ENCODE measurements at regions not wholly inside any gene's neighbourhood (a gene's known extent, or its start where the extent isn't known, plus 50 kb on each side); places are given as distances from the start of the nearest gene placed in this dataset.

GRCh38 chr19:30857966-30858490, 485.8 kb downstream of the ZNF536 start:
- Histone ChIP-seq H3K36me3 (ENCODE audit: insufficient read depth, low read length) (no peaks in the 10 kb centered on the region), H3K9ac (ENCODE audit: low read depth, low read length) (no peak overlapping the region), H3K4me1 (ENCODE audit: insufficient read depth, low read length) (no peaks in the 10 kb centered on the region), H3K9me3 (ENCODE audit: control insufficient read depth, insufficient read depth, low read length) (no peaks in the 10 kb centered on the region)

- no peaks in the 10 kb centered on the region for H3K36me3 ChIP-seq (ENCODE audit: insufficient read depth, low read length)
- no peak overlapping the region for H3K9ac ChIP-seq (ENCODE audit: low read depth, low read length)
- H3K9me3 ChIP-seq (ENCODE audit: control insufficient read depth, insufficient read depth, low read length), result no peaks in the 10 kb centered on the region
- H3K4me1 ChIP-seq (ENCODE audit: insufficient read depth, low read length), result no peaks in the 10 kb centered on the region
These were observed 485.2 kb downstream of the ZNF536 start for GRCh38 chr19:30857388-30857787.

DNA sequence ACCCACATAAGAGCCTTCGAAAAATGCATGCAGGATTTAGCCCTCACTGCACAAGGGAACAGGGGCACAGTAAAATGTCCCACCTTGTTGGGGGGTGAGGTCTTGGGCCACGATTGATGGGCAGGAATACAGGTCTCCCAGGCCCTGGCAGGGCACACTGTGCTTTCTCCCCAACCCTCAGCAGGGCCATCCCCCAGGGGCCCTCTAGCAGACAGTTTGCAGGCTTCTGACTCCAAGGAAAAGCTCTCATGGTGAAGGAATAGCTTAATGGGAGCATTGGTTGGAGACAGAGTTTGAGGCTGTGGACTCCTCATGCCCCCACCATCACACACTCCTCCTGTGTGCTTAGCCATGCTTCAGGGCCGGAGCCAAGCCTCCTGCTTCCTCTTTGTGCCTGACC, 484.6 kb downstream of the ZNF536 start:
- no peaks in the 10 kb centered on the region for H3K9me3 ChIP-seq (ENCODE audit: control insufficient read depth, insufficient read depth, low read length)

DNA sequence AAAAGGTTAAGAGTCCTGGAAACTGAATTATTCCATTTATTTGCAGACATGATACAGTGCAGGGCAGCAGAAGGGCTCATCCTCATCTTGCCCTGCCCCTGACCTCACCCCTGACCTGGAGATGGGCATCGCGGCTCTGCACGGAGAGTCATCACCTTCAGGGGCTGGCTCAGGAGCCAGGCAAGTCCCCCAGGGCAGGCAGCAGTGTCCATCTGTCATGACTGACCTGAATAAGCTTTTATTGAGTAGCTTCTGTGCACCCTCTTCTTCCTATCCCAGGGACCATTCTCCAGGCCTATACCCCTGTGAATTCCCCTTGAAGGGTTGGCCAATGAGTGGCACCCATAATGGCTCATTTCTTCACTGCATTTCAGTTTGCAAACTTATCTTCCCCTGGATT, 484.2 kb downstream of the ZNF536 start:
- Histone ChIP-seq H3K36me3 (ENCODE audit: insufficient read depth, low read length) (no peaks in the 10 kb centered on the region), H3K9ac (ENCODE audit: low read depth, low read length) (no peak overlapping the region), H3K9me3 (ENCODE audit: control insufficient read depth, insufficient read depth, low read length) (no peaks in the 10 kb centered on the region)

More for the DNA sequence above, 484.6 kb downstream of the ZNF536 start:
- Histone ChIP-seq H3K4me1 (ENCODE audit: insufficient read depth, low read length) (no peaks in the 10 kb centered on the region), H3K36me3 (ENCODE audit: insufficient read depth, low read length) (no peaks in the 10 kb centered on the region), H3K9ac (ENCODE audit: low read depth, low read length) (no peak overlapping the region)

DNA sequence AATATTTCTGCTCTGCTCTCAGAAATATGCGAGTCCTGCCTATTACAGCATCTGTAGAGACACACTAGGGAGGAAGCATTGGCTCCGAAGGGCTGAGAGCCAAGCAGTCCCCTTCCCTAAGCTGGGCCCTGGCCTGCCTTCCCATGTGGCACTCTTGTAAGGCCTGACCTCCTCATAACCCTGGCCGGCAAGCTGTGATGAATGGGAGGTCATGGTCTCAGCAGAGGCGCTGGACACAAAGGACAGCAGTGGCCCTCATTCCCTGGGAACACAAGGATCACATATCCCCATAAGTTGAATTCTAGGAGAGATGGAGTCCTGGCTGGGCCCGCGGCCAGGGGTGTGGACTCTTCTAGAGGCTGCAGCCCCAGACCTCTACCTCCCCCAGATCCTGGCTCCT, 483.3 kb downstream of the ZNF536 start:
- H3K4me1 ChIP-seq (ENCODE audit: insufficient read depth, low read length), result no peaks in the 10 kb centered on the region
- no peak overlapping the region for H3K9ac ChIP-seq (ENCODE audit: low read depth, low read length)
- no peaks in the 10 kb centered on the region for H3K36me3 ChIP-seq (ENCODE audit: insufficient read depth, low read length)
- H3K9me3 ChIP-seq (ENCODE audit: control insufficient read depth, insufficient read depth, low read length), result no peaks in the 10 kb centered on the region

More for the DNA sequence above, 484.2 kb downstream of the ZNF536 start:
- no peaks in the 10 kb centered on the region for H3K4me1 ChIP-seq (ENCODE audit: insufficient read depth, low read length)

DNA sequence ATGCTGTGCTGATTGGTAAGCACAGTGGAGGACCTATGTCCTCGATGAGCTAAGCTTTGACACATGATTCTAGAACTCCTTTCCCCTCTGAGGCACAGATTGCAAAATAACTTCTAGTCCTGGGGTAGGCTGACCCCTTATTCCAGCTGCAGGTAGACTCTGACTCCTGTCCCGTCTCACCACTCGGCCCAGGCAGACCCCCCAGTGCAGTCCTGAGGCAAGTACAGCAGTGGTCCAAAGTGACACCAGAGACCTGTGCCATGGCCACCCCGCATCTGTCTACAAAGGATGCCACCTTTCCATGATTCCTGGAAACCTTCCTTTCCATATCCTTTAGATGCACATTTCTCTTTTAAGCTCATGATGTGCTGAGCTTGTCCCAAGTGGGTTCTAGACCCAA, 482.5 kb downstream of the ZNF536 start:
- Histone ChIP-seq H3K36me3 (ENCODE audit: insufficient read depth, low read length) (no peaks in the 10 kb centered on the region), H3K9ac (ENCODE audit: low read depth, low read length) (no peak overlapping the region), H3K9me3 (ENCODE audit: control insufficient read depth, insufficient read depth, low read length) (no peaks in the 10 kb centered on the region), H3K4me1 (ENCODE audit: insufficient read depth, low read length) (no peaks in the 10 kb centered on the region)

DNA sequence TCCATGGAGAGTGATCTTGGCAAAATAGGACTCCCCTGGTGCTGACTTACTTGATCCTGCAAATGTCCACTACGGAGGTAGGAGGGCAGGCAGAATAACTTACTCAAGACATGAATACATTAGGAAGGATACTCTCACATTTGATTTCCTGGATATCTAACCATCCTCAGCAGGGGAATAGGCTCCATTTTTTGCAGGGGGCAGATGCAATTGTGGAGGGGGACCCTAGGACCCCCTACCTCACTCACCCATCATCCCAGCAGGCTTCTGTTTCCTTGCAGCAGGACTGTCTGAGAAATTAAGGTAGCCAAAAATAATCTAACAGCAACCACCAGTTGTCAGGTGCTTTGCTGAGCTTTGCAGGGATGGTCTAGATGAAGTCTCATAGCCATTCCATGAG, 482.0 kb downstream of the ZNF536 start:
- Histone ChIP-seq H3K36me3 (ENCODE audit: insufficient read depth, low read length) (no peaks in the 10 kb centered on the region), H3K4me1 (ENCODE audit: insufficient read depth, low read length) (no peaks in the 10 kb centered on the region), H3K9ac (ENCODE audit: low read depth, low read length) (no peak overlapping the region), H3K9me3 (ENCODE audit: control insufficient read depth, insufficient read depth, low read length) (no peaks in the 10 kb centered on the region)

DNA sequence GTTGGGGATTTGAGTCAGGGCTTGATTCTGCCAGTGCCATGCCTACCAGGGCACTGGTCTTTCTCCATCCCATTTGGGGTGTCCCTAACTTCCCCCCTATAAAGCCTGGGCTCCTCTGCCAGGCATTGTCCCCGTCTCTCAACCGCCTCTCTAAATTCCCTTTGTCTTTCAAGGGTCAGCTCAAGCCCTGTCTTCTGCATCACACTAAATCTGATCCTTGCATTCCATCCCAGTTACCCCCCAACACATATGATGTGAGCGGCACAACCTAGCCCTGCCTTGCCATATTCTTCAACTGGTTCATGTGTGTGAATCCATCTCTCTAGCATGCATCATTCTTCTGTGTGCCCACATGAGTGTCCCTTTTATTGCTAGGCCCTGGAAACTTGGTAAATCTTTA, 480.9 kb downstream of the ZNF536 start:
- Histone ChIP-seq H3K9me3 (ENCODE audit: control insufficient read depth, insufficient read depth, low read length) (no peaks in the 10 kb centered on the region), H3K36me3 (ENCODE audit: insufficient read depth, low read length) (no peaks in the 10 kb centered on the region), H3K9ac (ENCODE audit: low read depth, low read length) (no peak overlapping the region), H3K4me1 (ENCODE audit: insufficient read depth, low read length) (no peaks in the 10 kb centered on the region)

DNA sequence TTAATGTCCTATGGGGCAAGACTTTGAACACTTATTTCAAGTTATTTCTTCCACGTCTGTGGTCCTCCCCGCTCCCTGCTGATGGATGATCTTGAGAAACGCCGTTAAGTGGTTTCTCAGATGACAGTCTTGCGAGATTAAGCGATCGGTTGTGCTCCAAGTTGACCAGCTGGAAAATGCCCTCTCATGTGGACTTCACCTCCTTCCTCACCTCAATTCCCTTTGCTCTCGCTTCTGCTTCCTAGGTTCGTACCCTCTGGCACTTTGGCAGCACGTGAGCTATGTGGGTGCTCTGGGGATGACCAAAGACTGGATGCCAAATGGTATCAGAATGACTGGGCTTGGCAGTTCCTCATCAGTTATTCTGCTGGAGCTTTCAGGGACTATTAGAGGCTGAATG, 480.0 kb downstream of the ZNF536 start:
- no peak overlapping the region for H3K9ac ChIP-seq (ENCODE audit: low read depth, low read length)
- no peaks in the 10 kb centered on the region for H3K4me1 ChIP-seq (ENCODE audit: insufficient read depth, low read length)
- H3K9me3 ChIP-seq (ENCODE audit: control insufficient read depth, insufficient read depth, low read length), result no peaks in the 10 kb centered on the region
- no peaks in the 10 kb centered on the region for H3K36me3 ChIP-seq (ENCODE audit: insufficient read depth, low read length)

GRCh38 chr19:30851646-30852045, 479.5 kb downstream of the ZNF536 start:
- H3K9ac ChIP-seq (ENCODE audit: low read depth, low read length), result no peak overlapping the region
- no peaks in the 10 kb centered on the region for H3K4me1 ChIP-seq (ENCODE audit: insufficient read depth, low read length)
- no peaks in the 10 kb centered on the region for H3K9me3 ChIP-seq (ENCODE audit: control insufficient read depth, insufficient read depth, low read length)
- H3K36me3 ChIP-seq (ENCODE audit: insufficient read depth, low read length), result no peaks in the 10 kb centered on the region

DNA sequence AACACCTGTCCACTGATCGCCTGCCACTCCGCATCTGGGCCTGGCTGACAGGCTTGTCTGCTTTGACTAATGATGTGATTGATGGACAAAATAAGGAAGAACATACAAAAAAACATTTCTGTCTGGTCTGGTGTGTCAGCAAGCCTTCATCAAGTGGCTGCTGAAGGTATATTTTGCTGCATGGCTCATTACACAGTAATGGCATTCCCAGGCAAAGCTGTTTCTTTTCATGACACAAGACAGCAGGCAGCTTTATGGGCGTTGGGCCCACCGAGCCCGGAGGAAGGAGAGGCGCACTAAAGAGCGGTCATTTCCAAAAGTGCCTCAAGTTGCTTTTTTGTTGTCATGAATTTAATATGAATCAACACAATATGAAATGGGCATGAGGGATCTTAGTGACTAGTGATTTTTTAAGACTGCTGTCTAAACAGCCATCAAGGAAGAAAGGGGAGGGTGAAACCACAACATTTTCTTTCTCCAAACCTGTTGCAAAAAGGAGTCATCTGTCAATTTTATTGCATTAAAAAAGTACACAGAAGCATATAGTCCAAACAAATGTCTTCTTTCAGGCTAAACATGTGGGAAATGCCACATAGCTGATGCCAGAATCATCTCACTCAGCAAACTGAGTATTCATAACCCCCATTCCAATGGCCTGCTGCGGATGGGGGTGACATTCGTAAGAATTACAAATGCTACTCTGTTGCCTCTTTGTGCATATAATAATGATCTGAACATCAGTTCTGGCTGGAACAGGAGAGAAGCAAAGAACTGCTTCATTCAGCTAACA, 476.6 kb downstream of the ZNF536 start:
- Histone ChIP-seq H3K9me3 (ENCODE audit: control insufficient read depth, insufficient read depth, low read length) (no peaks in the 10 kb centered on the region), H3K4me1 (ENCODE audit: insufficient read depth, low read length) (no peaks in the 10 kb centered on the region), H3K36me3 (ENCODE audit: insufficient read depth, low read length) (no peaks in the 10 kb centered on the region), H3K9ac (ENCODE audit: low read depth, low read length) (no peak overlapping the region)

DNA sequence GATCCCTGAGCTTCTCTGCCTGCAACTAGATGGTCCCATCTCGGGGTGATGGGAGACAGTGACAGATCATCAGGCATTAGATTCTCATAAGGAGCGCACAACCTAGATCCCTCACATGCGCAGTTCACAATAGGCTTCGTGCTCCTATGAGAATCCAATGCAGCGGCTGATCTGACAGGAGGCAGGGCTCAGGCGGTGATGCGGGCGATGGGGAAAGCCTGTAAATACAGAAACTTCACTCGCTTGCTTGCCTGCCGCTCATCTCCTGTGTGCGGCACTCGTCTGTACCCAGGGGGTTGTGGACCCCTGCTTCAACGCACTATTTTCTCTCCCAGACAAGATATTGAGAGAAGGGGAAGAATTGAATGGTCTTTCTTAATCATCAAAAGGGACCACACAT, 473.9 kb downstream of the ZNF536 start:
- no peak overlapping the region for H3K9ac ChIP-seq (ENCODE audit: low read depth, low read length)
- no peaks in the 10 kb centered on the region for H3K4me1 ChIP-seq (ENCODE audit: insufficient read depth, low read length)
- H3K9me3 ChIP-seq (ENCODE audit: control insufficient read depth, insufficient read depth, low read length), result no peaks in the 10 kb centered on the region
- no peaks in the 10 kb centered on the region for H3K36me3 ChIP-seq (ENCODE audit: insufficient read depth, low read length)

DNA sequence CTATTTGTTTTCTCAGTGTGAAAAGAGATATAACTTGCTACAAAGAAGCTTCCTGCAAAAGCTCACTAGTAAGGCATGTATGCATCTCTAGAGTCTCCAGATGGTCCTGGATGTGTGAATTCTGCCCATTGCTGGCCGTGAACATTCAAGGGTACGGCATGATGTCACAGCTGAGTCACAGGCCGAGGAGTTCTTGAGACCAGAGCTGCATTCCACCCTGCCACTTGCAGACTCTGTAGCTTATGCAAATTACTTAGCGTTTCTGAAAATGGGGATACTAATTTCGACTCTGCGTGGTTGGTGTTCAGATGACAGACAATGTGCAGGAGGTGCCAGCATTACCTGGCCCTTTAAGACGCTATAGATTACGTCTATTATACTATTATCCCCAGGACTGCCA, 470.7 kb downstream of the ZNF536 start:
- Histone ChIP-seq H3K9me3 (ENCODE audit: control insufficient read depth, insufficient read depth, low read length) (no peaks in the 10 kb centered on the region), H3K4me1 (ENCODE audit: insufficient read depth, low read length) (no peaks in the 10 kb centered on the region), H3K9ac (ENCODE audit: low read depth, low read length) (no peak overlapping the region), H3K36me3 (ENCODE audit: insufficient read depth, low read length) (no peaks in the 10 kb centered on the region)

- Histone ChIP-seq H3K9me3 (ENCODE audit: control insufficient read depth, insufficient read depth, low read length) (no peaks in the 10 kb centered on the region), H3K9ac (ENCODE audit: low read depth, low read length) (no peak overlapping the region), H3K4me1 (ENCODE audit: insufficient read depth, low read length) (no peaks in the 10 kb centered on the region), H3K36me3 (ENCODE audit: insufficient read depth, low read length) (no peaks in the 10 kb centered on the region)
These were observed 469.8 kb downstream of the ZNF536 start for GRCh38 chr19:30841934-30842333.

- Histone ChIP-seq H3K9me3 (ENCODE audit: control insufficient read depth, insufficient read depth, low read length) (no peaks in the 10 kb centered on the region), H3K36me3 (ENCODE audit: insufficient read depth, low read length) (no peaks in the 10 kb centered on the region), H3K4me1 (ENCODE audit: insufficient read depth, low read length) (no peaks in the 10 kb centered on the region), H3K9ac (ENCODE audit: low read depth, low read length) (no peak overlapping the region)
These were observed 458.7 kb downstream of the ZNF536 start for GRCh38 chr19:30830875-30831274.

Measured in ES-I3 (cell line).